Effector CD8-positive, alpha-beta T cell (primary cell): ENCODE measurements at regions not wholly inside any gene's neighbourhood (a gene's known extent, or its start where the extent isn't known, plus 50 kb on each side); places are given as distances from the start of the nearest gene placed in this dataset.
"Not testable (repeated sequence)": the region's sequence is repeated elsewhere in the genome, so short reads cannot be mapped to it uniquely, and the experiment has no call there.

Source experiments
- DNase-seq: peaks from one replicate; lab custom pipeline; 2025; lab: John Stamatoyannopoulos, UW

DNA sequence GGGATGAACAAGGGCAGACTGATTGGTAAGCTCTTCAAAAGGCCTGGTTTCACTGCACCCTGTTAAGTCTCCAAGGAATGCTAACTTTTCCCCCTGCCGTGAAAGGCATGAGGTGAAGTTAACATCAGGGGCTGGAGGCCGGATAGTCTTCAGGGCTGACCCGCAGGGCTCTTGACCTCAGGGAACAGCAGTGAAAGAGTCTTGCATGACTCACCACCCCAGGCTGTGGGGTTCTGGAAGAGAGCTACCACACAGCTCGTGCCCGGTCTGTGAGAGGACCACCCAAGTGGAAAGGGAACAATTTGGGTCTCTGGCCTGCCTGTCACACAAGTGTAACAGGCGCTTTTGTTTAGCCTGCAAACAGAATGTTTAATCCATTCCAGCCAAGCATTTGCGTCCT is 504.9 kb downstream of the EDEM1 start:
- no peak for DNase-seq

DNA sequence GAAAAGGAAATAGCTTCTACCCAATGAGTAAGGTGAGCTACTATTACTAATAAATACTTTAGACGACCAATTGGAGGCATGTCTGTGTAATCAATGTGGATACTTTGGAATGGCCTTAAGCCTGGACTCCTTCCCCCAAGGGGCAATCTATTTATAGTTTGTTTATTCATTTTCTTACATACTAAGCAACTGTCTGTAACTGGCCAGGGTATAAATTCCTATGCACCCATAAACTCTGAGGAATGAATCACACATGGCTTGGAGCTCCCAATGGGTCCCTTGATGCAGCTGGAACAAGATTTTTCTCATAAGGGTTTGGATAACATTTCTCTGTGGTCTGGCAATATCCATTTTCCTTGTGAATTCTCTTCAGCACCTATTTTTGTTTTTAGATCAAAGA is 506.8 kb downstream of the EDEM1 start:
- no peak for DNase-seq

DNA sequence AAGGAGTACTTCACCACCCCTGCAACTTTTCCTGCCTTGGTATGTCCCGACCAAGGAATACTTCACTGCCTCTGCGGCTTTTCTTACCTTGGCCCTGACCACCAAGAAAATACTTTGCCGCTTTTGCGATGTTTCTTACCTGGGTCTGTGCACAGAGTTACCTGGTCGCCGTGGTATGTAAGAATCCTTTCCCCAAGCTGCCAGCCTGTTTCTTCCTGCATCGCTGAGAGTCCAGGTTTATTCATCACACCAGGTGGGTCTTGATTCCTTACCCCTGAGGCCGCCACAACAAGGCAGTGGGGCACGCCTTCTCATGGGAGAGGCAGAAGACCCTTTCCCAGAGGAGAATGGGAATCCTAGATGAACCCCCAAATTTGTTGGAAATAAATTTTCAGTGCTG is 511.3 kb downstream of the EDEM1 start:
- no peak for DNase-seq

DNA sequence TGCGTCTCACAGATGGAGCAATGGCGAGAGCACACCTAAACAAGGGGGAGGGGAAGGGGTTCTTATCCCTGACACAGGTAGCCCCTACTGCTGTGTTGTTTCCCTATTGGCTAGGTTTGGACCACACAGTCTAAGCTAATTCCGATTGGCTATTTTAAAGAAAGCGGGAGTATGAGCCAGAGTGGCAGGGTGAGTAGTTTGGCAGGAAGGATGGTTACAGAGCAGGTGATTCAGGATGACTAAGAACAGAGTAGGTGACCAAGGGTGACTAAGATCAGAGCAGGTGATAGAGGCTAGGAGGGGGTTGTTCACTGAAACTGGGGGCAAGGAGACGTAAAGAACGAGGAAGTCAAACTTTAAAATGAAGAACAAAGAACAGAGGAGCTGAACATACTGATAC is 511.8 kb downstream of the EDEM1 start:
- no peak for DNase-seq

DNA sequence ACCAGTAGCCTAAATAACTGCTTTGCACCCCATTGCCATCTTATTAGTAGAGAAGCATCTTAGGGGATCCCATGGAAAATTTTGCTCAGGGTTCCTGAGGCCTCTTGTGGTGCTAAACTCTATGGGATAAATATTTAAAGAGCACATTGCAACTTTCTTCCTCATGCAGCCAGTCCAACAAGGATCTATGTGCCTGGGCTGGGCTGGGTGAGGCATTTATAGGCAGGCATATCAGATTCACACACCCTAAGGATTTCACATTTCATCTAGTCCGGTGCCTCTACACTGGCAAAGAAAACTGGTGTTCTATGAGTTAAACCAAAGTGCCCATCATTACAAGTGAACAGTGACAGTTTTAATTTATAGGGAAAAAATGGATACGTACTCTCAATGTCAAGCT is 512.3 kb downstream of the EDEM1 start:
- no peak for DNase-seq

DNA sequence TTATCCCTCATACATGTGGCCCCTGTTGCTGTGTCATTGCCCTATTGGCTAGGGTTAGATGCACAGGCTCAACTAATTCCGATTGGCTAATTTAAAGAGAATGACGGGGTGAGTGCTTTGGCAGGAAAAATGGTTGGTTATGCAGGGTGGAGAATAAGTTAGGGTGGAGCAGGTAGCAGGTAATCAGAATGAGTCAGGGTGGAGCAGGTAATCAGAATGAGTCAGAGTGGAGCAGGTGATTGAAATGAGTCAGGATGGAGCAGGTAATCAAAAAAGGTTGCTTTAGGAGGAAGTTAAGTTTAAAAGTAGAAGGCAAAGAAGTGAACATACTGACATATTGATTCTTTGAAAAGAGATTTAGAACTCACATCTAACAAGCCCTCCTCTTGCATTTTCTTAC is 513.5 kb downstream of the EDEM1 start:
- DNase-seq, result not testable (repeated sequence)

DNA sequence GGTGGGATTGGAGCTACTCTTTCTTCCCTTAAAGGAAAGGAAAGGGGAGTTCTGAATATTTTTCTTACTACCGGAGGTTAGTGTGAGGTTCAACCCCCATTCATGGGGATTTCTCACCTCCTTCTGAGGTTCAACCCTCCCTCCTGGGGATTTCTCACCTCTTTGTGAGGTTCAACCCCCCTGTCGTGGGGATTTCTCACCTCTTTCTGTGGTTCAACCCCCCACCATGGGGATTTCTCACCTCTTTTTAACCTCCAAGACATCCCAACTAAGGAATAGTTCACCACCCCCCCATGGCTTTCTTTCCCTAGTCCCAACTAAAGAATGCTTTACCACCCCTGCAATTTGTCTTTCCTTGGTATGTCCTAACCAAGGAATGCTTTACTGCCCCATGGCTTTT is 520.3 kb downstream of the EDEM1 start:
- no peak for DNase-seq

DNA sequence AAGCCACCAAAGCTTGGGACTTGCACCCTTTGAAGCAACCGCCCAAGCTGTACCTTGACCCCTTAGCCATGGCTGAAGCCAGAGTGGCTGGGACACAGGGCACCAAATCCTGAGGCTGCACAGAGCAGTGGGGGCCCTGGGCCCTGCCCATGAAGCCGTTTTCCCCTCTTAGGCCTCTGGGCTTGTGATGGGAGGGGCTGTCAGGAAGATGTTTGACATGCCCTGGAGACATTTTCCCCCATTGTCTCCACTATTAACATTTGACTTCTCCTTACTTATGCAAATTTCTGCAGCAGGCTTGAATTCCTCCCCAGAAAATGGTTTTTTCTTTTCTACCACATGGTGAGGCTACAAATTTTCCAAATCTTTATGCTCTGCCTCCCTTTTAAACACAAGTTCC is 522.2 kb downstream of the EDEM1 start:
- DNase-seq, result no peak

DNA sequence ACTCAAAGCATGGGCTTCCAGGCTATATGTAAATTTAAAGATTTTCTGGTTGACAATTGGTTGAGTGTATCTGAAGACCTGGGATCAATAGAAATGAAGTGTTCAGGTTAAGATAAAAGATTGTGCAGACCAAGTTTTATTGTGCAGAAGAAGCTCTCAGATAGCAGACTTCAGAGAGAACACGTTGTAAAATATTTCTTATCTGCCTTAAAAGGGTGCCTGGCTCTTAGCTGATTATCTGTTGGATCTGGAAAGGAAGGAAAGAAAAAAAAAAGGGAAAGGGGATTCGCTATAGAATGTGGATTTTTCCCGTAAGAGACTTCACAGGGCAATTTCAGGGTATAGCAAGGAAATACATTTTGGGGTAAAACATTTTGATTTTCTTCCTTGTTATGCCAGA is 523.2 kb downstream of the EDEM1 start:
- no peak for DNase-seq

DNA sequence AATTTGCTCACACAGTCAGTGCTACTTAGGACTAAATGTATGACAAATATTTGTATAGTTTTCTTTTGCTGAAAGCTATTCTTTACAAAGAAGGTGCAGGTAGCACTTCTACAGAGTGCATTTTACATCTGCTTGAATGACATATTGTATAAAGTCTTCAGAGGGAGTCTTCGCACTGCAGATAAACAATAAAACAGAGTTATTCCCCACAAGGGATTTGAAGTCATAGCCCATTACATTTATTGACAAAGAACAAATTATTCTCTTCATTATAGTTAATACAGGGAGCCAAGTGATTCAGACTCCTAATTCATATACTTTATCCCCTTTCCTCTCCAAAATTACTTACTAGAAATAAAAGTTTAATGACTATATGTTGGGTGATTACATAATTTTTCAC is 529.7 kb downstream of the EDEM1 start:
- DNase-seq, result no peak

DNA sequence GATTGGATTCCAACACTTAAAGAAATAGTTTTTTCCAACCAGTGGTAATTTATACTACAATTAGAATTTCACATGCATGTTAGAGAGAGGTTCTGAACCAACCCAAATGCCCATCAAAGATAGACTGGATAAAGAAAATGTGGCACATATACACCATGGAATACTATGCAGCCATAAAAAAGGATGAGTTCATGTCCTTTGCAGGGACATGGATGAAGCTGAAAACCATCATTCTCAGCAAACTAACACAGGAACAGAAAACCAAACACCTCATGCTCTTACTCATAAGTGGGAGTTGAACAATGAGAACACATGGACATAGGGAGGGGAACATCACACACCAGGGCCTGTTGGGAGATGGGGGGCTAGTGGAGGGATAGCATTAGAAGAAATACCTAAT is 532.2 kb downstream of the EDEM1 start:
- not testable (repeated sequence) for DNase-seq

DNA sequence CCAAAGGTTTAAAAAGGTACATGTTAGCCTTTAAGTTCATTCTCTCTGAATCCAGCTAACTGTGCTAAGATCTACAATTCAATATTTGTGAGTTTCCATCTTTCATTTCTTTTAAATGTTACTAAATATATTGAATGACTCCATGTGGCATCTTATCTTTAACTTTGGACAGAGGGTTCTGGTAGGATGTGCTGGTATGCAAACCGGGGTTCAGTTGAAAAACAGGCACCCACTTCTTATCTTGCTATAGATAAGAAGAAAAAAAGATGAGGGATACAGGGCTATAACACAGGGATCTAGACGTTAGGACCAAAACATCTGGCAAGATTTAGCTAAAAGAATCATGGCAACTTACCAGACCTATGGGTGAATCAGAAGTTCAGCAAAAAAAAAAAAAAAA is 538.3 kb downstream of the EDEM1 start:
- no peak for DNase-seq

DNA sequence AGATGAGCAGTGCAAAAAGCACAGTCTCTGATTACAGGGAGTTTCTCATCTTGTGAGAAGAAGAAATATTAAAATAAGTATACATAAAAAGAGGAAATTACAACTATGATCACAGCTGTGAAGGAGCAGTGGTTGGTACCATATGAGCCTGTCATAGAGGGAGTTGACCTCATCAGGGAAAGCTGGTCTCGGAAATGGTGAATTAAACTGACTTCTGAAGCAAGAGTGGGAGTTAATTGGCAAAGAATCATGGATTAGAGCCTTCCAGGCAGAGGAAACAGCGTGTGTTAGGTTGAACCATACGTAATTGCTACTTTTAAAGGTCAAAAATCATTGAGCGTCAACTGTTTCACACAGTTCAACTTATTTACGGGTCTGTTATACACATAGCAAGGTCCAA is 539.1 kb downstream of the EDEM1 start:
- DNase-seq, result no peak

DNA sequence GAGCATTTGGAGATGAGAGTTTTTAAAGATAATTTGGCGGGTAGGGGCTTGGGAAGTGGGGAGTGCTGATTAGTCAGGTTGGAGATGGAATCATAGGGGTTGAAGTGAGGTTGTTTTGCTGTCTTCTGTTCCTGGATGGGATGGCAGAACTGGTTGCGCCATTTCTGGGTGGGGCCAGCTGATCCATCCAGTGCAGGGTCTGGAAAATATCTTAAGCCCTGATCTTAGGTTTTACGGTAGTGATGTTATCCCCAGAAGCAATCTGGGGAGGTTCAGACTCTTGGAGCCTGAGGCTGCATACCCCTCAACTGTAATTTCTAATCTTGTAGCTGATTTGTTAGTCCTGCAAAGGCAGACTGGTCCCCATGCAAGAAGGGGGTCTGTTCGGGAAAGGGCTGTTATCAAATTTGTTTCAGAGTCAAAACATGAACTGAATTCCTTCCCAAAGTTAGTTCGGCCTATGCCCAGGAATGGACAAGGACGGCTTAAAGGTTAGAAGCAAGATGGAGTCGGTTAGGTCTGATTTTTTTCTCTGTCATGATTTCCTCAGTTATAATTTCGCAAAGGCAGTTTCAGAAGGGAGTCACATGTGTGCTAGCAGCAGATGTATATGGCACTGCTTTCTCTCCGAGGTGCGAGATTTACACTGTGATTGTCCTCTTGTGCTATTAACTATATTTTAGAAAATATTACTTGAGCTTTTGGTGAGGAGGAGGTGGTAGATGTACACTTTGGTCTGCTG is 540.4 kb downstream of the EDEM1 start:
- no peak for DNase-seq

DNA sequence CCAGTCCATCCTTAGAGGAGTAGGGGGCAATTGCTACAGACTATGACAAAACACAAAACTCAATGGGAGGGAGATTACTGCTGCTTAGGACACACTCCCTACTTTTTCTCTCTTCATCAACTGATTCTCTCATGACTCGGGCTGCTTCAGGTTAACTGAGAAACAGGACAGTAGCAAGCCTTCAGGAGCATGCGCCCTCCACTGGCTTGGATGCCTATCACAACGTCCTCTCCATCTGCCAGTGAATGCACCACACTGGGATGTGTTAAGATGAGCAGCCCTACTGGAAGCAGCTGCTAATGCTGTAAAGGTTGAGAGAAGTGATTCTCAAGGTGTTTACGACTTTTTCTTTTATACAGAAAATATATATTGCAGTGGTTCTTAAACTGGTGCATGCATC is 542.3 kb downstream of the EDEM1 start:
- DNase-seq, result no peak

DNA sequence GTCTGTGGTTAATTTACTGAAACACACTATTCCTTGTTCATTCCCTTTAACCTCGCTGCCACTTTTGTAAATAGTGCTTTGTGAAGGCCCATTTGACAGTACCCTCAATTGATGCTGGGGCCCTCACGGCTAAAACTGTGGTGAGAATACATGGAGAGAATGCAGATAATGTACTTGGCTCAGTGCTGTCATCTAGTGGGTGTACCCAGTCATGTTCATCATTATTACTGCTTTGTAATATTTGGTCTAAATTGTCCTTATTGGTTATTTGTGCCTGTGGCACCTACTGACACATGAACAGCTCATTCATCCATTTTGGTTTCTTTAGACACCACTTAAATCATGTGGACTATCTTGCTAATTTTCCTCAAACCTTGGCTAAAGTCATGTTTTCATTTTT is 543.6 kb downstream of the EDEM1 start:
- DNase-seq, result no peak

DNA sequence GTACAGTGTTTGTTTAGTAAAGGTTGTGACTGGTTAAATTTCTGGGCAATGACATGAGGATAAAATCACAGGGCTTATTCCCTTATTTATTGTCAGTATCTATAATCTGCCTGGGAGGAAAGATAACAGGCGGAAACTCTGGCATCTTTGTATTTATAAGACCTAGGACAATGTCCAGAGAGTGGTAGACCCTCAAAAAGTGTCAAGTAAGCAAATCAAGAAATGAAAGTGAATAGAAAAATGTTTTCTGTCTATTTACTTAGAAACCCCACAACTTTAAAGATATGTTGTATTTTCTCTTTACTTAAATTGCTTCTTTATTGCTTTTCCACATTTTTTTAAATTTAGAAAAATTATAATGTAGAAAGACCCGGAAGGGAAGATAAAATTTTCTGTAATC is 544.6 kb downstream of the EDEM1 start:
- DNase-seq, result no peak

DNA sequence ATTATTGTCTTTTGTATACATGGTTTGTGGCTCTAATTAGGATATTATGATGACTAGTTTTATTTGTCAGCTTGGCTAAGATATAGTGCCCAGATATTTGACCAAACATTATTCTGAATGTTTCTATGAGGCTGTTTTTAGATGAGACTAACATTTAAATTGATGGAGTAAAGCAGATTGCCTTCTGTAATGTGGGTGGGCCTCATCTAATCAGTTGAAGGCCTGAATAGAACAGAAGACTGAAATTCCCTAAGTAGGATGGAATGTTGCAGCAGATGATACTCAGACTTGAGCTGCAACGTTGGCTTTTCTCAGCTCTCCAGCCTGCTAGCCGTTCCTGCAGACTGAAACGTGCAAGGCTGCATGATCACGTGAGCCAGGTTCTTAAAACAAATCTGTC is 546.5 kb downstream of the EDEM1 start:
- no peak for DNase-seq

DNA sequence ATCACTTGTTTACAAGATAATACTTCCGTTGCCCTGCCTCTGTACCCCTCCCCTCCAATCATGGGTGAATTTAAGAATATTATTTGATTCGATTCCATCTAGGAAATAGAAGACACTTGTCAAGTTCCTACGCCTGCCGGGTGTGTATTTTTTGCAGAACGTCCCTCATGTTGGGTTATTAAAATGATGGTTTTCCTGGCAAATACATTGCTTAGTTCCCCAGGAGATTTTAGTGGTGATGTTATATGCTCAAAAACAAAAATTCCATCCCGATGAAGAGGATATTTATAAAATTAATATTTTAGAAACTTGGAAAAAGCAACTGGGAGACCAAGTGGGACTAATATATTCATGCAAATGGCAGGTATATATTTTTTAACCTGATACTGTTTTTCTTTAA is 548.4 kb downstream of the EDEM1 start:
- no peak for DNase-seq

DNA sequence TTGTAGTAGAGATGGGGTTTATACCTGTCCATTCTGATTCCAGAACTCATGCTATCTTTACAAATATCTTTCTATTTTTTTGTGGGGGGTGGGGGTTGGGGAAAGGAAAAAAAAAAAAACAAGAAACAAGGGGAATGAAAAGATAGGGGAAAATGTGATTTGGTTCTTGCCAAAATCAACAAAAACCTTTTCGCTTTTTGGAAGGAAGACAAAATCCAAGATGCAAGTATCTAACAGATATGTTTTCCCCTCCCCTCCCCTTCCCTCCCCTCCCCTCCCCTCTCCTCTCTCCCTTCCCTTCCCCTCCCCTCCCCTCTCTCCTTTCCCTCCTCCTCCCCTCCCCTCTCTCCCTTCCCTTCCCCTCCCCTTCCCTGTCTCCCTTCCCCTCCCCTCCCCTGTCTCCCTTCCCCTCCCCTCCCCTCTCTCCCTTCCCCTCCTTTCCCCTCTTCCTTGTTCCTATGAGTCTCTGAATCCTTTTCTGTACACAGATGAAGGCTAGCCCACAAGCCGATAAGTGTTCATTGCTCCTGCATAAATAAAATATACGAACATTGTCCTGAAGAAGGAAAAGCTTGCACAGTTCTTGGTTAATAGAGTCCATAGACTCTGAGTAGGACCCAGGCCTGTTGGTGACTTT is 551.9 kb downstream of the EDEM1 start:
- no peak for DNase-seq

DNA sequence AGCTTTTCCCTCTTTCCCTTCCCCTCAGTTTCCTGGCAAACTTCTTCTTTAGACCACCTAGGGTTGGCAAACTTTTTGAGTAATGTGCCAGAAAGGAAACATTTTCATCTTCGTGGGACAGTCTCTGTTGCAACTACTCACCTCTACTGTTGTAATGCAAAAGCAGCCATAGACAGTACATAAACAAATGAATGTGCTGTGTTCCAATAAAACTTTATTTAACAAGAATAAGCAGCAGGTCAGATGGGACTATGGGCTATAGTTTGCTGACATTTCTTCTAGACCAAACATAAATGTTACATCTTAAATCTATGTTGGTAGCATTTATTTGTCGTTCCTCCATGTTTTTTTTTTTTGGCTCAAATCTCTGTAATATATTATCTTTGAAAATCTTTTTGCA is 552.4 kb downstream of the EDEM1 start:
- no peak for DNase-seq

DNA sequence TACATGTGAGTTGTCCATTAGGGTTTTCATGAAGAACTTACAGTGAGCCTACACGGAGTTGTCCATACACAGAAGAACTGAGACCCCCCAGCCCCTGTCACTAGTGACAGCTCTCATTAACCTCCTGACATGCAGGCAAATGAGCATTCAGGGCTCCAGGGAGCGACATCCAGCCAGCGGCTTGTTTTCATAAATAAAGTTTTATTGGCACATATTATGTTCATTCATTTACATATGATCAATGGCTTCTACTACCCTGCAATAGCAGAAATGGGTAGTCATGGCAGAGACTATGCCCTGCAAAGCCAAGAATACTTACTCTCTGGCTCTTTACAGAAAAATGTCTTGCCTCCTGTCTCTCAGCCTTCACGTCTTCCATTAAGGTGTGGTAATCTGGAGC is 553.5 kb downstream of the EDEM1 start:
- DNase-seq, result no peak

DNA sequence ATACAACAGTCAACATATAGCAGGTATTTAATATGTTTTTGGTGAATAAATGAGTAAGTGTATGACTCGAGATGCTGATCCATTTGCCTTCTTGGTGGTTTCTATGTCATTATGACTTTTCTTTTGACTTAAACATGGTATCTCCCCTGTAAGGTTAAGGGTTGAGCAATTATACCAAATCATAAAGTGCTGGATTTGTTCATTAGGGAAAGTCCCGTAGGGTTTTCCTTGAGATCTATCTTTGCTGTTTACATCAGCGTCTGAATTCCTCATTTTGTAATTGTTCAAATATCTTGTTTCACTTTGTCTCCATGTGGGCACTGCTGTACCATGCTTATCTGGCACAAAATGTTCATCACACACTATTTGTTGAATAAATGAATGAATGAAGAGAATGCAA is 562.6 kb downstream of the EDEM1 start:
- no peak for DNase-seq
